ENCODE measurements at regions not wholly inside any gene's neighbourhood (a gene's known extent, or its start where the extent isn't known, plus 50 kb on each side); places are given as distances from the start of the nearest gene placed in this dataset.

- no peak for TF ChIP-seq POLR2AphosphoS5 (IDR thresholded peaks at IDR 0.05; ENCODE audit: low read depth, low read length)
- no peak for TF ChIP-seq POLR2A (IDR thresholded peaks at IDR 0.05; ENCODE audit: low read depth, low read length)
These were observed 155.4 kb upstream of the CADPS start for GRCh38 chr3:63030666-63031065.

All from GM12892 (cell line).